ENCODE measurements at regions not wholly inside any gene's neighbourhood (a gene's known extent, or its start where the extent isn't known, plus 50 kb on each side); places are given as distances from the start of the nearest gene placed in this dataset.

- no peak for DNase-seq (ENCODE audit: low spot score)
Observed at GRCh38 chr15:36527235-36528162, 51.9 kb upstream of the CDIN1 start.

- DNase-seq (ENCODE audit: low spot score): no peak
Observed at GRCh38 chr15:36529296-36530011, 50.0 kb upstream of the CDIN1 start.
